PC-9 (cell line): ENCODE measurements at regions not wholly inside any gene's neighbourhood (a gene's known extent, or its start where the extent isn't known, plus 50 kb on each side); places are given as distances from the start of the nearest gene placed in this dataset.

Experiments used
- EZH2 ChIP-seq: fragments of 200-600 bp; sonication (generic); IDR thresholded peaks from 2 replicates; pipeline ENCODE4 v1.8.0; 2017; ENCODE audit warnings: antibody characterized with exemption, low read depth
- TF ChIP-seq, protein P1 (sequence below): fragments of 200-600 bp; sonication (generic); conservative IDR thresholded peaks from 2 replicates; pipeline ENCODE4 v1.6.1; 2017; ENCODE audit warnings: mixed run types, antibody characterized with exemption, mild to moderate bottlenecking, moderate library complexity

DNA sequence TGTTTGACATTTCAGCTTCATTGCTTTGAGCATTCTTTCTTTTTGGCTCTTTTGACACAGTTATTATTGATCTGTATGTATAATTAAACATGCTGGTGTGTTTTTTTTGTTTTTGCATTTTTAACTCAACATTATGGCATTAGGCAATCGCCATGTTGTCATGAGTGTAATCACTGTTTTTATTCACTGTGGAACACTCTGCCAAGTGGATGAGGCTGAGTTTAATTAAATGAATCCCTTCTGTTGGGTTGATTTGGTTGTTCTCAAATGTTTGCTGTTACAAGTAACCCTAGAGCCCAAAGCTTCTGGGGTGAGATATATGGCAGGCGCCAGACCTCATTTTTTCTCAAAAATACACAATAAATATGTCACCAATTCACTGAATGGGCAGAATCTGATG lies 428.1 kb downstream of the MATN1 start:
- TF ChIP-seq, protein P1, sequence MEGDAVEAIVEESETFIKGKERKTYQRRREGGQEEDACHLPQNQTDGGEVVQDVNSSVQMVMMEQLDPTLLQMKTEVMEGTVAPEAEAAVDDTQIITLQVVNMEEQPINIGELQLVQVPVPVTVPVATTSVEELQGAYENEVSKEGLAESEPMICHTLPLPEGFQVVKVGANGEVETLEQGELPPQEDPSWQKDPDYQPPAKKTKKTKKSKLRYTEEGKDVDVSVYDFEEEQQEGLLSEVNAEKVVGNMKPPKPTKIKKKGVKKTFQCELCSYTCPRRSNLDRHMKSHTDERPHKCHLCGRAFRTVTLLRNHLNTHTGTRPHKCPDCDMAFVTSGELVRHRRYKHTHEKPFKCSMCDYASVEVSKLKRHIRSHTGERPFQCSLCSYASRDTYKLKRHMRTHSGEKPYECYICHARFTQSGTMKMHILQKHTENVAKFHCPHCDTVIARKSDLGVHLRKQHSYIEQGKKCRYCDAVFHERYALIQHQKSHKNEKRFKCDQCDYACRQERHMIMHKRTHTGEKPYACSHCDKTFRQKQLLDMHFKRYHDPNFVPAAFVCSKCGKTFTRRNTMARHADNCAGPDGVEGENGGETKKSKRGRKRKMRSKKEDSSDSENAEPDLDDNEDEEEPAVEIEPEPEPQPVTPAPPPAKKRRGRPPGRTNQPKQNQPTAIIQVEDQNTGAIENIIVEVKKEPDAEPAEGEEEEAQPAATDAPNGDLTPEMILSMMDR: no peak
- TF ChIP-seq EZH2: no peak
